ENCODE measurements at regions not wholly inside any gene's neighbourhood (a gene's known extent, or its start where the extent isn't known, plus 50 kb on each side); places are given as distances from the start of the nearest gene placed in this dataset.

- TF ChIP-seq DRAP1 (CRISPR knock-in tag; IDR thresholded peaks at IDR 0.05) (no peak), ZFX (CRISPR knock-in tag; IDR thresholded peaks at IDR 0.05; ENCODE audit: low read depth) (no peak), KLF6 (CRISPR knock-in tag; IDR thresholded peaks at IDR 0.05) (no peak)
These were observed 239.8 kb upstream of the PREP start (continued) for GRCh38 chr6:105642708-105643107.

- no peak overlapping the region for H3K4me3 ChIP-seq (replicated peaks in 1 of 3; ENCODE audit: insufficient read depth in 1 of 3, low read depth in 2 of 3, low read length in 3 of 3)
- H3K79me2 ChIP-seq (ENCODE audit: insufficient read depth, low read length) = no peaks in the 10 kb centered on the region
- TF ChIP-seq STAT5B (CRISPR knock-in tag; IDR thresholded peaks at IDR 0.05) = no peak
- no peak for TF ChIP-seq ZNF569 (CRISPR knock-in tag; IDR thresholded peaks at IDR 0.05; ENCODE audit: borderline replicate concordance)
- no peak for TF ChIP-seq MBNL3 (CRISPR knock-in tag; conservative IDR thresholded peaks at IDR 0.05)
- no peak for TF ChIP-seq SMAD3 (CRISPR knock-in tag; IDR thresholded peaks at IDR 0.05)
- TF ChIP-seq POGK (CRISPR knock-in tag; conservative IDR thresholded peaks at IDR 0.05) = no peak
- TF ChIP-seq ELF3 (CRISPR knock-in tag; IDR thresholded peaks at IDR 0.05) = no peak
- ChIA-PET POLR2A (no interaction called here), CTCF (ENCODE audit: low intra/inter-chr PET ratio, low total read pairs) (no interaction called here)
- H3K9ac ChIP-seq (ENCODE audit: insufficient read depth, low read depth, low read length) = no peak overlapping the region
- H3K27ac ChIP-seq (ENCODE audit: extremely low read length, insufficient read depth, low read length) = no peak overlapping the region
- intact Hi-C loops (cut with micrococcal nuclease; ENCODE audit: unreplicated experiment) (no loop called here), in situ Hi-C loops (cut with HindIII; ENCODE audit: extremely low pct_ligation_motif_present, low pct_unique_long_range_greater_than_20kb) (no loop called here)
- H4K20me1 ChIP-seq (ENCODE audit: insufficient read depth, low read length) = no peaks in the 10 kb centered on the region
- H3K9me3 ChIP-seq (ENCODE audit: low read length) = no peaks in the 10 kb centered on the region
- no TSS peak for BruUV-seq (replicated peaks)
- no peak for DNase-seq (ENCODE audit: low spot score)
- H3K36me3 ChIP-seq (replicated peaks in 1 of 2; ENCODE audit: control insufficient read depth in 1 of 2, insufficient read depth in 2 of 2, low read length in 2 of 2) = no peaks in the 10 kb centered on the region
- peaks cover 7% of the 10 kb centered on the region; the same call in 1 of the 2 replicates for H3K4me1 ChIP-seq (ENCODE audit: insufficient read depth, low read length)
- 0% methylated on average over 1 of the region's 1 CpG for WGBS (ENCODE audit: low lambda C conversion rate)
- ATAC-seq = no peak
- H2AFZ ChIP-seq (ENCODE audit: low read length) = no peak overlapping the region
- no peak for FAIRE-seq
- H3K27me3 ChIP-seq (ENCODE audit: control insufficient read depth in 1 of 2, insufficient read depth in 2 of 2, low read length in 2 of 2) = no peaks in the 10 kb centered on the region; a peak in 1 of 5 replicates
- no peak overlapping the region for H3K4me2 ChIP-seq (ENCODE audit: low read depth, low read length)
These were observed 238.6 kb upstream of the PREP start for GRCh38 chr6:105641504-105641903.
